GM21723 (cell line): ENCODE measurements at regions not wholly inside any gene's neighbourhood (a gene's known extent, or its start where the extent isn't known, plus 50 kb on each side); places are given as distances from the start of the nearest gene placed in this dataset.
"Not testable (repeated sequence)": the region's sequence is repeated elsewhere in the genome, so short reads cannot be mapped to it uniquely, and the experiment has no call there.

Experiments used
- ATAC-seq: cut with Tn5 transposase; IDR thresholded peaks from one replicate; pipeline ENCODE4 v1.9.1; 2021; ENCODE audit warnings: mild to moderate bottlenecking, moderate library complexity; ENCODE audit not compliant: unreplicated experiment

- ATAC-seq: not testable (repeated sequence)
These were observed 174.8 kb downstream of the COL12A1 start for GRCh38 chr6:75031102-75031501.

GRCh38 chr6:75029333-75029732 is 176.5 kb downstream of the COL12A1 start:
- ATAC-seq: no peak

DNA sequence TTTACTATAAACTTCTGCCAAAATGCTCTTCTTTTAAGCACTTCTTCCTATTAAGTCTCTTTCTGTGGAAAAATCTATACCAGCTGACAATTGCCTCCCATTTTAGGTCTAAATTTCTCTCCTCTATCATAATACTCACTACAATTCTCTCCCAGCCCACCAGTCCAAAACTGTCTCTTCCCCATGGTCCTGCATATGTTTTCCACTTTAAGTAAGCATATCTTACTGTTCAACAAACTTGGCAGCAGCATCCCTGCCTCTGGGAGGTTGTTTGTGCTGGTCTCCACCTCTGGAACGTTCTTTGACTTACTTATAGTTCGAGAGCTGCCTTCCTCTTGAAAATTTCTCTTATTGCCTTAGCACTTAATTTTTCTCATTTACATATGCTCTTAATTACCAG is 180.5 kb downstream of the COL12A1 start:
- ATAC-seq: no peak

GRCh38 chr6:75024828-75025227 is 181.0 kb downstream of the COL12A1 start:
- no peak for ATAC-seq

DNA sequence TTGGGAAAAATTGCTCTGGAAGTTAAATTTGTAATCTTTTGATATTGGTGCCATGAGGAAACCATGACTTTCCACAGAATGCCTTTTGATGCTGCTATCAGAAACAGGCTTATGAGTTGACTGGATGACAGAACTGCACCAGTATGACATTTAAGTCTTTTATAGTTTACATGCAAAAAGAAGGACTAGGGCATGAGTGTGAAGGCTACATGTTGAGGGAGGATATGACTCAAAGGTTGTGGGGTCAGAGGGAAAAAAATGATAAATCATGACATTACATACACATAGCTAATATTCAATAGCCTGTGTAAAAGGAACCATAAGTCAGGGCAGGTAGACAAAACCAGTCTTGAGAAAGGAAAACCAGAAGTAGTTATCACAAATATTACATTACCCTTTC is 182.2 kb downstream of the COL12A1 start:
- ATAC-seq: no peak

DNA sequence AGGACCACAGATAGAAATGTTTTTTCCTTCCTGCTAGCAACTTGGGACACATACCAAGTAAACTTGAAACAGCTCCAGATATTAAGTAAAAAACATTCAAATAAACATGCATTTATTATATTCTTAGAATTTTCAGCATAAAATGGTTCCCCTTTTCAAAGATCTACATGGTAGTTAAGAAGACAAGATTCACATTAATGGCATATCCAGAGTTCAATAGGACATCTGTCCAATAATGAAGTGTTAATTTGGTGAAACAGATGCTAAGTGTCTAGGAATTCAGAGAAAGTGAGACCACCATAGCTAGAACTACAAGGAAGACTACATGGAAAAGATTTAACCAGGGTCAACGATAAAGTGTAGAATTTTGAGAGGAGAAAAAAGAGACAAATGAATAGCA is 184.9 kb downstream of the COL12A1 start:
- ATAC-seq: no peak

DNA sequence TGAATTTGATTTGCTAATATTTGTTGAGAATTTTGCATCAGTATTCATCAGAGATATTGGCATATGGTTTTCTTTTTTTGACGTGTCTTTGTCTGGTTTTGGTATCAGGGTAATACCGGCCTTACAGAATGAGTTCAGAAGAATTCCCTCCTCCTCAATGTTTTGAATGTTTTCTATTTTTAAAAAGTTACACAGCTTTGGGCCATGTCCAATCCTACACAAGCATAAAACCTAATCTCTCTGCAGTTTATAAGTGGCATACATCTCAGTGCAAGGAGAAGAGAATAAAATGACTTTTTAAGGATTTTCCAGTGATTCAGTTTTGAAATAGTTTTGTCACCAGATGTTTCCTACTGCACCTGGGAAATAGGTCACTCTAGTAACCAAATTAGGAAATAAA is 185.5 kb downstream of the COL12A1 start:
- no peak for ATAC-seq

DNA sequence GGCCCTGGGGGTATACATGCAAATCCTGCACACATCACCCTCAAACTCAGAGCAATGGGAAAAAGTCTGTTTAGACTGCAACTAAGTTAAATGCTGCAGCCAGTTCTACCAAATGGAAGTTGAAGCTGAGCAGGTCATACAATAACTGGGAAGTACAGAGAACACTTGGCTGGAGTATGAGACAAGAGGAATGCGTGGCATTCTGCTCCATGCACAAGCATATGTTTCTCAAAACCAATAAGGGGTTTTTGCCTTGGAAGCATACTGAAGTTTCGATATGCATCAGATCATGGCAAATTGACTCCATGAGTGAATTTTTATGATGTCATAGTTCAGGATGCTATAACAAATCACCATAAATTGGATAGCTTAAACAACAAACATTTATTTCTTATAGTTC is 193.8 kb downstream of the COL12A1 start:
- ATAC-seq: no peak

GRCh38 chr6:75003984-75004383 is 201.9 kb downstream of the COL12A1 start:
- ATAC-seq: not testable (repeated sequence)

DNA sequence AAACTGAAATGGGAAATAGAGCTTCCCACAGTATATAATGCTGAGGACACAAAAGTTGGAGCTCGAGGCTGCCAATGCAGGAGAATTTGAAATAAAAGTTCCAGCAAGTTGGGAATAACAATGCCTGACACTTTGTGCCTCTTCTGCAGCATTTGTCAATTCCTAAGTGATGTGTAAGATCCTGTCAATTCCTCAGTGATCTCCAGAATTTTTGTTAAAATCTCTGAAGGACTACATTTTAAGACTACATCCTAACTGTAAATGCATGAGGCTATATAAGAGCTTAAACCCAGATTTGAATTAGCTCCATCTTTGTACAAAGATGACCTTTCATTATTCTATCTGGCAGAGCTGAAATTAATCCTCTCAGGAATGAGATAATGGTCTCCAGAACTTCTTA is 208.2 kb downstream of the COL12A1 start:
- no peak for ATAC-seq

GRCh38 chr6:74993136-74993535 is 212.7 kb downstream of the COL12A1 start:
- no peak for ATAC-seq

DNA sequence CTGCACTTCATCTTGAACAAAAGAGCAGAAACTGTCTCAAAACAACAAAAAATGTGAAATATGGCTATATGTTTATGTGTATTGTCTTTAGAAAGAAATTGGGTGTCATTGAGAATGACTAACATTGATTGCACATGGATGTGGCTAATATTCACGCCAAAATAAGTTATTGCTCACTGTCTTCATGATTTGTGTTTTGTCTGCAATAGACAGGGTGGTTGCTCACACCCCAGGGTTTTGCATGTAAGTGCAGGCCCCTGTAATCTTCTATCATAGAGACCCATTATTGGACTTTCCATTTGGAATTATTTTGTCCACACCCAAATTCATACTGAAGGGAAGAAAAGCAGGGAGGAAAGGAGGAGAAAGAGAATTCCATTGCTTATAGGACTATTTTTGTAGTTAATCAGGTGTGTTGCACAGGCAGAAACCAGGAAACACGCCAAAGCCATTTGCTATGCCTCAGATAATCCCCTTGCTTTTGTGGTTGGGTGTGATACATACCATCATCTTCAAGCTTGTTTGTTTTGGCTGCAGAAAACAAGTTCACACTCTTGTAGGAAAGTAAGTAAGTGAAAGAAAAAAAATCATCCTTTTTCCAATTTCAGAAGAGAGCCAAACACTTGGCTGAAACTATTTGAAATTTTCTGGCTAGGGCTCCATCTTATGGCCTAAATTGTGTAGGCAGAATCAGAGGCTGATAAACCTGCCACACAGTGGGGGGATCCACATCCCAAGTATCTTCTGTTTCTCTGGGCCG is 214.1 kb downstream of the COL12A1 start:
- no peak for ATAC-seq

DNA sequence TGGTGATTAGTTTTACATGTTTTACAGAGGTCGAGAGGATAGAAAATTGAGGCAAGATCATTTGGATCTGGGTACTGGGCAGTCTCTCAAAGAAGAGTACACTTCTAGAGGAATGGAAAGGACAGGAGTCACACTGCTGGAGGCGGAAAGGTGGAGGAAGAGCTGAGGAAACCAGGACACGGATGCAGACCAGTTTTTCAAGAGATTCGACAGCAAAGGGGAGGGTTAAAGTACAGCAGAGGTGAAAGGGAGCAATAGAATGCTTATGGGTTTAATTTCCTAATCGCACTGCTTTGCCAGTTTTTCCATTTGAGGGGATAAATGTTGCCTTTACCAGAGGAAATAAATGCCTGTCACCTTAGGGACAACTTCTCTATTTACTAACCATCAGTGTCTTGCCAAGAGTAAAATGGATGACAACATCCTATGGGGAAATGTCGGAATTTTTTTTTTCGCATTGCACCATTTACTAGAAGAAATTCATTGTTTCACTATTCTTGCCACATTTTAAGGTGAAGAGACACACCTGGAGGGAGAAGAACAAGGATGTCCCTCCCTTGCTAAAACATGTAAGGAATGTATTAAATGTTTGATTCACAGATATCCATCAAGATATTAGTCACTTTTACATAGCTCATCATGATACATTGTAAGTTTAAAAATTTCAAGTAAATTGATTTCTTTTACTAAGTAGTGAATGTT is 226.6 kb downstream of the COL12A1 start:
- ATAC-seq: no peak

DNA sequence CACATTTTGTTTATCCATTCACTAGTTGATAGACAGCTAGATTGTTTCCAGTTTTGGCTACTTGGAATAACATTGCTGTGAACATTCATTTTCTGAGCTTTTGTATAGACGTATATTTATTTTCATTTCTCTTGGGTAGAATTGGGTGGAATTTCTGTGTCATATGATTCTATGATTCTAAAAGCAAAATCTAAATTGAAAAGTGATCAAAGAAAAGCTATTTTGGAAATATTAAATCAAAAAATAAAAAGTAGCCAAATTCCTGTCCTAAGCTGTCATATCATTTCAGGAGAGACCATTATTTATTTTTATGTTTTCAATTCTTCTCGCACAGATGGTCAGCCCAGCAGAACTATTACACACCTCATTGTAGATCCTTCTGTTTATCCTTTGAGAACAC is 229.2 kb downstream of the COL12A1 start:
- no peak for ATAC-seq

DNA sequence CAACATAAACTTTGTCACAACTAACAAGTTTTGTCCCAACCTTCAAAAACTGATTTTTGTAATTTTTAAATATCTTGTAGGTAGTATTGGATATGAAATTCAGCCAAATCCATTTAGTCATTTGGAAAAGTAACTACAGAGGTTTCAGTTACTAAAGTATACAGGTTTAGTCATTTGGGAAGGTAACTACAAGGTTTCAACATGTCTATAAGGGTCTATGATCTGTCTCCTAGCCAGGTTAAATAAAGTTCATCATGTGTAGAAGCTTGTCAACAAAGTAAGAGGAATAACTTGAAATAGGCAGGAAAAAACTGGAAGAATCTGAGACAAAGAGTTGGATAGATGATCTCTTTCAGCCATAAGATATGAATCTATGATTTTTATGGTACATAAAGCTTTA is 229.8 kb downstream of the COL12A1 start:
- ATAC-seq: no peak

DNA sequence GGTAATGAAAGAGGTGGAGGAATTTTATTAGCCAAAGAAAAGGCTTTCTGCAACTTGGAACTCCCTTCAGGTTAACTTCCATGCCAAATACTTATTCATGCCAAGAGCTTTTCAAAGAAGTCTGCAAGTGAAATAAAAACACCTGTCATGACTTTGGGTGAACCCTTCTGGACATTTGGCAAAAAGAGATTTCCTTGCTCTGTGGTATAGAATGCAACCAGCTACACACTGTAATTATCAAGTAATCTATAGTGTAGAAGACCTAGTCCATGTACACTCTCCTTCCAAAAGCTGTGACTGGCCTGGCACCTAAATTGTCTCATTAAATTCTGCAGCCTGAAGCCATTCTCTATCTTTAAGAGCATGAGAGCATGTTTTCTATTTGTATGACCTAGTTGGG is 232.3 kb downstream of the COL12A1 start:
- no peak for ATAC-seq

- ATAC-seq: no peak
These were observed 234.2 kb downstream of the COL12A1 start for GRCh38 chr6:74971633-74972032.

DNA sequence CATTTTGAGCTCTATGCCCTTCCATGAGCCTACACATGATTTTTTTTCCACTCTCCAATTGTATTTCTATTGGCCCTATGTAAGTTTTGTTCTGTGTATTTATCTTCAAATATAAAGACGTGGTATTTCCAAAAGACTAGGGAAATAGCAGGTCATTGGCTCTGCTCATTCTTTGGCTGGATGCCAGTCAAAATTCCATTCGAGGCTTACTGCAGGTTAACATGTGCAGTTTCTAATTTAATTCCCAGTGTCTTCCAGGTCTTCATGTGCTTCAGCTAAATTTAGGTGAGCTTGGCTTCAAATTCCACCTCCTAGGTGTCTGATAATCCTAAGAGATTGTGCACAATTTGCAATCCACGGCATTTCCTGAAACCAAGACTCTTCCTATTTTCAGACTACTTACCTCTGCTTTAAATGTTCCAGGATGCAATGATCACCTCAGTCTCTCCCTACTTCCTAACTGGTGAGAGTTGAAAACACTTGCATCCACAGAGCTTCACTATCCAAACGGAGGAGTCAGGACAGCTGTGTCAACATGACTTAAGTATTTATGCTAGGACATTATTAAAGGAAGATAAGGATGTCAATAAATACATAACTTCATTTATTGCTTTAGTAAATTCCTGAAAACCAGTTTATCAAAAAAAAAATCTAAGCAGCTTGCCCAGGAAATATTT is 236.1 kb downstream of the COL12A1 start:
- ATAC-seq: no peak

- no peak for ATAC-seq
These were observed 238.0 kb downstream of the COL12A1 start for GRCh38 chr6:74967821-74968220.

GRCh38 chr6:74966712-74967111 is 239.1 kb downstream of the COL12A1 start:
- ATAC-seq: no peak

DNA sequence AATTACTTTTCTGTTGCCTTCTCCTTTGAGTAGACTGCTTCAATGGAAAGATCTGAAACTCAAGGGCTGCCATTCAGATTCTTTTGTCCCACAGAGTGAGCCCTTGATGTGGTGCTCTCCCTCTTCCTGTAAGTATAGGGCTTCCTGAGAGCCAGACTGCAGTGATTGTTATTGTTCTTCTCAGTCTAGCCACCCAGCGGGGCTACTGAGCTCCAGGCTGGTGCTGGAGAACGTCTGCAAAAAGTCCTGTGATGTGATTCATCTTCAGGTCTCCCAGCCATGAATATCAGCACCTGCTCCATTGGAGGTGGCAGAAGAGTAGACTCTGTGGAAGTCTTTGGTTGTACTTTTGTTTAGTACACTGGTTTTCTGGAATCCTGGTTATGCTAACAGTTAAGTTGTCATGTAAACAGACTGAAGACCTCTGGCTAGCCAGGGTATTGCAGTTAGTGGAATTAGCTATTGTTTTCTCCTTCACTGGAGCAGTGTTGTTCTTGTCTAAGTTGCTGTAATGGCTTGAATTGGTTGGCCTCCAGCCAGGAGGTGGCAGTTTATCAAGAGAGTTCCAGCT is 240.9 kb downstream of the COL12A1 start:
- no peak for ATAC-seq
